Activated T-helper 17 cell treated with anti-CD3 and anti-CD28 coated beads, Interleukin-2, amount 50 U/mL, for 72 hours (primary cell): ENCODE measurements at regions not wholly inside any gene's neighbourhood (a gene's known extent, or its start where the extent isn't known, plus 50 kb on each side); places are given as distances from the start of the nearest gene placed in this dataset.

Source experiments
- ATAC-seq: fragments of 150-1000 bp; cut with Tn5 transposase; replicated peaks from 2 replicates; pipeline ENCODE4 v1.10.0; 2021; ENCODE audit warnings: mild to moderate bottlenecking, moderate library complexity
- H3K27ac Mint-ChIP-seq: one replicate; pipeline ENCODE4 v1.8.0; 2022; ENCODE audit warnings: mixed read lengths
- H3K27me3 Mint-ChIP-seq: one replicate; pipeline ENCODE4 v1.8.0; 2022; ENCODE audit warnings: mixed read lengths
- H3K36me3 Mint-ChIP-seq: one replicate; pipeline ENCODE4 v1.8.0; 2022; ENCODE audit warnings: low read depth, mild to moderate bottlenecking, mixed read lengths
- H3K4me1 Mint-ChIP-seq: one replicate; pipeline ENCODE4 v1.8.0; 2022; ENCODE audit warnings: mixed read lengths
- H3K4me3 Mint-ChIP-seq: one replicate; pipeline ENCODE4 v1.8.0; 2022; ENCODE audit warnings: mild to moderate bottlenecking, mixed read lengths
- H3K9me3 Mint-ChIP-seq: one replicate; pipeline ENCODE4 v1.8.0; 2022; ENCODE audit warnings: mixed read lengths

DNA sequence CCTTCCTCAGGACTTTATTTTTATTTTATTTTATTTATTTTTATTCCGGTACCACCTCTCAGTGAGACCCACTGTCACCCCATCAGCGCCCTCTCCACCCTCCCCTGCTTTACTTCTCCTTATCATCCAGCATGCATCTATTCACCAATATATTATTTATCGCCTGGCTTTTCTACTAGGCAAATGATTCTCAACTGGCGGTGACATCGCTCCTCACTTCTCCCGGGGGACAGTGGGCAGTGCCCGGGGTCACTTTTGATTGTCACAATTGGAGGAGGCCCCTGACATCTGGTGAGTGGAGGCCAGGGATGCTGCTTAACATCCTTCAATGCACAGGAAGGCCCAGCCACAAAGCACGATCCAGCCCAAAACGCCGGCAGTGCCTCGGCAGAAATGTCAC lies 138.7 kb downstream of the ETS2 start:
- no peak for ATAC-seq
- H3K27me3 Mint-ChIP-seq = peaks cover 3% of the 10 kb centered on the region
- no peak overlapping the region for H3K4me3 Mint-ChIP-seq
- no peaks in the 10 kb centered on the region for H3K9me3 Mint-ChIP-seq
- H3K4me1 Mint-ChIP-seq = no peaks in the 10 kb centered on the region
- no peaks in the 10 kb centered on the region for H3K36me3 Mint-ChIP-seq
- no peak overlapping the region for H3K27ac Mint-ChIP-seq

DNA sequence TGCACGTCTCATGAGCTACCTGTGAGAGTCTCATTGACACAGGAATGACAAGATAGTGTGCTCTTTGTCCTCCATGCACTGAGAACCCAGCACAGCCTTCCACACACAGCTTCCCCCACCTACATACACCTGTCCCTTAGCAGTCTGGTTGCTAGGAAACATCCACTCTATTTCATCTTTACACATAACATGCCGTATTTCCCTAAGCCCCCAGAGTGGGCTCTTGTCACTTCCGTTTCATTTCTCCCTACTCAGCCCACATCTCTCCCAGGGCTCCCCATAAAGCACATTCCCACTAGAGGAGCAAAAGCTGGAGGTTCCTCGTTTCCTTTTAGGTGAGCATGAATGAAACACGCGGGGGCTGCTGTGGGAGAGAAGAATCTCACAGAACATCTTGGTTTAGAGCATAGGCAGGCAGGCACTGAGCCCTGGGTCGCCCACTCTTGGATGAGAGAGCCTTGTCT lies 137.1 kb downstream of the ETS2 start:
- H3K36me3 Mint-ChIP-seq = no peaks in the 10 kb centered on the region
- no peak overlapping the region for H3K4me3 Mint-ChIP-seq
- H3K27ac Mint-ChIP-seq = no peak overlapping the region
- no peak for ATAC-seq
- H3K4me1 Mint-ChIP-seq = peaks cover 7% of the 10 kb centered on the region
- H3K9me3 Mint-ChIP-seq = no peaks in the 10 kb centered on the region
- H3K27me3 Mint-ChIP-seq = peaks cover 3% of the 10 kb centered on the region

GRCh38 chr21:38938769-38939168 lies 133.0 kb downstream of the ETS2 start:
- H3K4me3 Mint-ChIP-seq = no peak overlapping the region
- peak overlapping the region; percentile 71 for H3K27ac Mint-ChIP-seq
- H3K4me1 Mint-ChIP-seq = peaks cover 7% of the 10 kb centered on the region
- peaks cover 8% of the 10 kb centered on the region for H3K27me3 Mint-ChIP-seq
- ATAC-seq = no peak
- H3K36me3 Mint-ChIP-seq = no peaks in the 10 kb centered on the region
- no peaks in the 10 kb centered on the region for H3K9me3 Mint-ChIP-seq

- no peaks in the 10 kb centered on the region for H3K36me3 Mint-ChIP-seq
- H3K27me3 Mint-ChIP-seq = peaks cover 8% of the 10 kb centered on the region
- peak overlapping the region; percentile 71 for H3K27ac Mint-ChIP-seq
- peaks cover 7% of the 10 kb centered on the region for H3K4me1 Mint-ChIP-seq
- H3K4me3 Mint-ChIP-seq = no peak overlapping the region
- H3K9me3 Mint-ChIP-seq = no peaks in the 10 kb centered on the region
- peak; percentile 71 for ATAC-seq
These were observed 132.6 kb downstream of the ETS2 start for GRCh38 chr21:38938343-38938742.

GRCh38 chr21:38937844-38938243 lies 132.1 kb downstream of the ETS2 start:
- Mint-ChIP-seq H3K27me3 (peaks cover 7% of the 10 kb centered on the region), H3K9me3 (no peaks in the 10 kb centered on the region), H3K36me3 (no peaks in the 10 kb centered on the region), H3K27ac (peak overlapping the region; percentile 71), H3K4me1 (peaks cover 7% of the 10 kb centered on the region), H3K4me3 (no peak overlapping the region)
- ATAC-seq = peak; percentile 15

DNA sequence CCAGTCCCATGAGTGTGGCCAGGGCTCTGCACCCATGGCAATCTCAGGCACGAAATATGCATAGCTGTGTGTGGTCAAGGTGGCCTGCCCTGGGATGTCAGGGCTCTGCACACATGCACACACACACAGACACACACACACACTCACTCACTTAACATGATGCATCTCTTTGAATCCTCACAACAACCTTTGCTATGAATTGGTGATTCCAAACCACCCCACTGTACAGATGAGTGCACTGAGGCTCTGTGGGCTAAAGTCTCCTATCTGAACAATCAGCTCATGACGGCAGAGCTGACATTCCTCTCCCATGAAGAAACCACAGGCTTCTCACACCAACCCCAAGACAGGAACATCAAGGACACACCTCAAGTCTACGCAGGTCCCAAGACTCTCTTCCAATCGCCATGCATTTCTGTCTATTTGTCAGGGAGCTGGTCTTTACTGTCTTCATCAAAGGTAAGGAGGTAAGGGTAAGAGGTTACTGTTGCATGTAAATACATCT lies 131.6 kb downstream of the ETS2 start:
- Mint-ChIP-seq H3K4me1 (peaks cover 7% of the 10 kb centered on the region), H3K27me3 (peaks cover 5% of the 10 kb centered on the region), H3K36me3 (no peaks in the 10 kb centered on the region), H3K4me3 (no peak overlapping the region), H3K9me3 (no peaks in the 10 kb centered on the region), H3K27ac (peak overlapping the region; percentile 71)
- ATAC-seq = peak; percentile 19

DNA sequence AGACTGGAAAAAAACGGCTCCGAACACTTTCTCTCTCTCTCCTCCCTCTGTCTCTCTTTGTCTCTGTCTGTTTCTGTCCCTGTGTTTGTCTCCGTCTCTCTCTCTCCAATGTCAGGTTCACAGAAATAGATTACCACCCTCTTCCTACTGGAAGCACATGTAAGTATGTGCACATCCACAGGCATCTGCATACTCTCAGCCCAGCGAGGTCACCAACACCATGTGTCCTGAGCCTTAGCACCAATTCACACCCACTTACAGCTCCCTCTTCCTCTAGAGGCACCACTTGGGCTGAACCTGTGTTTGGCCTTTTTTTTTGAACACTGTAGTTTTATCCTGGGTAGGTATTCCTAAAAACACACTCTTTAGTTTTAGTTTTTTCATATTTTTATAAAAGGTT lies 130.5 kb downstream of the ETS2 start:
- Mint-ChIP-seq H3K27me3 (peaks cover 5% of the 10 kb centered on the region), H3K27ac (no peak overlapping the region), H3K9me3 (no peaks in the 10 kb centered on the region), H3K36me3 (no peaks in the 10 kb centered on the region), H3K4me3 (no peak overlapping the region), H3K4me1 (peaks cover 7% of the 10 kb centered on the region)
- no peak for ATAC-seq

DNA sequence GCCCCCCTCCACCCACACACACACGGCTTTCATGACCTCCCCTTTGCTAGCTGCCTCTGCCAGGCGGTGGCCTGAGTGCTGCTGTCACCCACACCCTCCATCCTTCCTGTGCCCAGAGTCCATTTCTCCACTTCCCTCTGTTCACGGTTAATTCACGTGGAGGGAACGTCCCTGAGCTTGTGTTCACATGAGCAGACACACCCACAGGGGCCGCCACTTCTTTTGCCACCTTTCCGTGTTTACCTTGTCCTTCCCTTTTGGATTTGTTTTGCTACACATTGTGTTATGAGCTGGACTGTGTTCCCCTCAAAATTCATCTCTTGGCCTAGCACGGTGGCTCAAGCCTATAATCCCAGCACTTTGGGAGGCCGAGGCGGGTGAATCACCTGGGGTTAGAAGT lies 128.0 kb downstream of the ETS2 start:
- ATAC-seq = no peak
- no peak overlapping the region for H3K4me3 Mint-ChIP-seq
- H3K27ac Mint-ChIP-seq = no peak overlapping the region
- H3K27me3 Mint-ChIP-seq = peaks cover 8% of the 10 kb centered on the region
- no peaks in the 10 kb centered on the region for H3K36me3 Mint-ChIP-seq
- peaks cover 4% of the 10 kb centered on the region for H3K9me3 Mint-ChIP-seq
- peaks cover 7% of the 10 kb centered on the region for H3K4me1 Mint-ChIP-seq

- Mint-ChIP-seq H3K4me3 (no peak overlapping the region), H3K36me3 (no peaks in the 10 kb centered on the region), H3K27me3 (peaks cover 18% of the 10 kb centered on the region), H3K9me3 (peaks cover 4% of the 10 kb centered on the region), H3K27ac (no peak overlapping the region), H3K4me1 (no peaks in the 10 kb centered on the region)
- no peak for ATAC-seq
These were observed 125.6 kb downstream of the ETS2 start for GRCh38 chr21:38931291-38931690.

DNA sequence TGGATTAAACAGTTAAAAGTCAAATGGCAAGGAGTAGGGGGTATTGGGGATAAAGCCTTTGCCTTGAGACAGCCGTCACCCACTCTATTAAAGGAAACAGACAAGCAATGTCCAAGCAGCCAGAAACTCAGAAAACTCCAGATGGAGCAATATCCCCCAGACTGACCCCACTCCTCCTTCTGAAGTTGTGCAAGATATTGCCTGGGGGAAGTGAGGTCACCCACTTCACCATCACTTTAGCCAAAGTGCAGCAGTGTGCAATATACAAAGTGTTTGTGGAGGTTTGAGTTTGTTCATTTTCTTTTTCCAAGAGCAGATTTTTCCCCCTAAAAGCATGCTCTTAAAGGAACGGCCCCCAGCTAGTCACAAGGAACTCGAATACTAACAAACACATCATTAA lies 125.1 kb downstream of the ETS2 start:
- H3K36me3 Mint-ChIP-seq = no peaks in the 10 kb centered on the region
- H3K4me1 Mint-ChIP-seq = no peaks in the 10 kb centered on the region
- ATAC-seq = no peak
- peaks cover 16% of the 10 kb centered on the region for H3K27me3 Mint-ChIP-seq
- peaks cover 4% of the 10 kb centered on the region for H3K9me3 Mint-ChIP-seq
- H3K4me3 Mint-ChIP-seq = no peak overlapping the region
- H3K27ac Mint-ChIP-seq = no peak overlapping the region

DNA sequence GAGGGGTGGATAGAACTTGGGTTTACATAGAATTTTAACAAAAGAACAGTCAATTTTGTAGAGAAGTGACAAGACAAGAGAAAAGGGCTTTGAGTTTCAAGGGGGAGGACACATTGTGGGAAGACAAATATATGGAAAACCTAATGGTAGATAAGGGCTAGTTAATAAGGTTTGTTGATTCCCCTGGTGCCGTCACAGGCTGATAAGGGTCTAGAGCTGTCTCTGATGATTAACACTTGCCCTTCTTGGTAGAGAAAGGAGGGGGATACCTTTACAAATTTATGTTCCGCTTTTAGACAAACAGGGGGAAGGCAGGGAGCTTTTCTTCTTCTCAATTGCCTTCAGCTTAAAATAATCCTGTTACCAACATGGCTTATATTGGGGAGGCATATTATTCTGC lies 124.3 kb downstream of the ETS2 start:
- Mint-ChIP-seq H3K4me3 (no peak overlapping the region), H3K4me1 (no peaks in the 10 kb centered on the region), H3K27ac (no peak overlapping the region), H3K27me3 (peaks cover 21% of the 10 kb centered on the region), H3K36me3 (no peaks in the 10 kb centered on the region), H3K9me3 (peaks cover 4% of the 10 kb centered on the region)
- no peak for ATAC-seq

GRCh38 chr21:38929652-38930051 lies 123.9 kb downstream of the ETS2 start:
- Mint-ChIP-seq H3K27me3 (peaks cover 24% of the 10 kb centered on the region), H3K4me1 (no peaks in the 10 kb centered on the region), H3K4me3 (no peak overlapping the region), H3K36me3 (no peaks in the 10 kb centered on the region), H3K27ac (no peak overlapping the region), H3K9me3 (peaks cover 4% of the 10 kb centered on the region)
- no peak for ATAC-seq

DNA sequence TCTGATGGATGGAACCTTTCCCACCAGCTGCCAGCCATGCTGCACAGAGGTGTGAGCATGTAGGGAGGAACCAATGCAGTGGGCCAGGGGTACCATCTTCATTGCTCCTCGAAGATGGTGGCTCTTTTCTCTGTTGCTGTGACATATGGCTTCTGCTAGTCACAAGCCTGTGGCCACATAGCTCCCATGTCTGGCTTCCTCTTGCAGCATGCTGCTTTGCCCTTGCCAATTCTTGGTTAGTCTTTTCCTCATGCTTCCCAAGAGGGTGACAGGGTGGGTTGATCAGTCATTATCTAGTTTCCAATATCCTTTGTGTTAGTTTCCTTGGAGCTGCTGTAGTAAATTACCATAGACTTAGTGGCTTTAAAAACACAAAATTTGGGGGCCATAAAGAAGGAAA lies 123.4 kb downstream of the ETS2 start:
- no peak overlapping the region for H3K27ac Mint-ChIP-seq
- peaks cover 4% of the 10 kb centered on the region for H3K9me3 Mint-ChIP-seq
- no peaks in the 10 kb centered on the region for H3K36me3 Mint-ChIP-seq
- H3K4me1 Mint-ChIP-seq = no peaks in the 10 kb centered on the region
- no peak for ATAC-seq
- peaks cover 24% of the 10 kb centered on the region for H3K27me3 Mint-ChIP-seq
- no peak overlapping the region for H3K4me3 Mint-ChIP-seq

GRCh38 chr21:38927776-38928175 lies 122.0 kb downstream of the ETS2 start:
- no peak overlapping the region for H3K27ac Mint-ChIP-seq
- H3K36me3 Mint-ChIP-seq = no peaks in the 10 kb centered on the region
- ATAC-seq = no peak
- no peak overlapping the region for H3K4me3 Mint-ChIP-seq
- peaks cover 4% of the 10 kb centered on the region for H3K9me3 Mint-ChIP-seq
- peaks cover 24% of the 10 kb centered on the region for H3K27me3 Mint-ChIP-seq
- no peaks in the 10 kb centered on the region for H3K4me1 Mint-ChIP-seq

DNA sequence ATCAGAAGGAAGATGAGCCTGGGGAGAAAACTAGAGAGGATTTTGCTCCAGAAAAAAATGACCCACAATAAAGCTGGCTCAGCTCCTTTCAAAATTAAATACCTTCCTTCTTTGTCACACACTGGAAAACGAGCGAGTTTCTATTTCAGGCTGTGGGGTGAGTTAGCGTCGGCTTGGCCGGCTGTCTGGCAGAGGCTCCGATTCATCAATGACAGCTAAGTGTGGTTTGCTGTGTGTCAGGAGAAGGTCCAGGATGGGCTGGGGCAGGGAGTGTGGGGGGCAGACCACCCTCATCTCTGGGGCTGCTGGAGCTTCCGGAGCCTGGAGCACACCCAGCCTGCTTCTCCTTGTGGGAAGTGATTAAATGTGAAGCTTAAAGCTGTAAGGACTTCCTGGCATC lies 120.2 kb downstream of the ETS2 start:
- no peaks in the 10 kb centered on the region for H3K4me1 Mint-ChIP-seq
- H3K4me3 Mint-ChIP-seq = no peak overlapping the region

DNA sequence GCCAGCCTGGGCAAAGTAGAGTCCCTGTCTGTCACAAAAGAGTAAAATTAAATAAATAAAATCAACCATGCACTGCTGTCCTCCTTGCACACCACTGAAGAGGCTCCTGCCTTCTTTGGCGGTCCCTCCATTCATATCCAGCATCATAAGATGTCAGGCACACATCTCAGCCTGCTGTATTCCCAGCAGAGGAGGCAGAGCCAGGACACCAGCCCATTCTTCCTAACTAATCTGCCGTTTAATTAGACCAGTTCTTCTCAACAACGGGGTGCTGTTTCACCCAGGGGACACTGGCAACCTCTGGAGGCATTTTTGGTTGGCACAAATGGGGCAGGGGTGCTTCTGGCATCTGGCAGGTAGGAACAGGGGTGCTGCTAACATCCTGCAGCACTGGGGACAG lies 119.7 kb downstream of the ETS2 start:
- Mint-ChIP-seq H3K27ac (no peak overlapping the region), H3K9me3 (peaks cover 4% of the 10 kb centered on the region)

More for the DNA sequence above, 120.2 kb downstream of the ETS2 start:
- Mint-ChIP-seq H3K36me3 (no peaks in the 10 kb centered on the region), H3K27me3 (peaks cover 32% of the 10 kb centered on the region), H3K27ac (no peak overlapping the region), H3K9me3 (peaks cover 4% of the 10 kb centered on the region)
- ATAC-seq = peak; percentile 19

More for the DNA sequence above, 119.7 kb downstream of the ETS2 start:
- H3K4me3 Mint-ChIP-seq = no peak overlapping the region
- H3K27me3 Mint-ChIP-seq = peaks cover 32% of the 10 kb centered on the region
- H3K36me3 Mint-ChIP-seq = no peaks in the 10 kb centered on the region
- H3K4me1 Mint-ChIP-seq = no peaks in the 10 kb centered on the region
- no peak for ATAC-seq
